ENCODE measurements at regions not wholly inside any gene's neighbourhood (a gene's known extent, or its start where the extent isn't known, plus 50 kb on each side); places are given as distances from the start of the nearest gene placed in this dataset.
"Not testable (repeated sequence)": the region's sequence is repeated elsewhere in the genome, so short reads cannot be mapped to it uniquely, and the experiment has no call there.

- Mint-ChIP-seq H3K4me1 (ENCODE audit: low read depth, unreplicated experiment) (no peaks in the 10 kb centered on the region), H3K9me3 (ENCODE audit: unreplicated experiment) (no peaks in the 10 kb centered on the region), H3K27me3 (ENCODE audit: unreplicated experiment) (no peaks in the 10 kb centered on the region), H3K36me3 (ENCODE audit: unreplicated experiment) (no peaks in the 10 kb centered on the region), H3K27ac (ENCODE audit: unreplicated experiment) (no peak overlapping the region), H3K4me3 (ENCODE audit: unreplicated experiment) (no peak overlapping the region)
- no peak for DNase-seq
- no peak for TF ChIP-seq CTCF (IDR thresholded peaks at IDR 0.05; ENCODE audit: partially characterized antibody, unreplicated experiment)
These were observed 1517.5 kb downstream of the RPIA start for GRCh38 chr2:90209009-90209408.

- Mint-ChIP-seq H3K4me1 (ENCODE audit: low read depth, unreplicated experiment) (no peaks in the 10 kb centered on the region), H3K4me3 (ENCODE audit: unreplicated experiment) (no peak overlapping the region), H3K9me3 (ENCODE audit: unreplicated experiment) (no peaks in the 10 kb centered on the region), H3K27me3 (ENCODE audit: unreplicated experiment) (no peaks in the 10 kb centered on the region), H3K36me3 (ENCODE audit: unreplicated experiment) (no peaks in the 10 kb centered on the region), H3K27ac (ENCODE audit: unreplicated experiment) (no peak overlapping the region)
- no peak for TF ChIP-seq CTCF (IDR thresholded peaks at IDR 0.05; ENCODE audit: partially characterized antibody, unreplicated experiment)
- no peak for DNase-seq
These were observed 1518.3 kb downstream of the RPIA start for GRCh38 chr2:90209806-90210205.

- H3K27me3 Mint-ChIP-seq (ENCODE audit: unreplicated experiment); H3K9me3 Mint-ChIP-seq (ENCODE audit: unreplicated experiment); H3K27ac Mint-ChIP-seq (ENCODE audit: unreplicated experiment); H3K4me3 Mint-ChIP-seq (ENCODE audit: unreplicated experiment); H3K36me3 Mint-ChIP-seq (ENCODE audit: unreplicated experiment); H3K4me1 Mint-ChIP-seq (ENCODE audit: low read depth, unreplicated experiment): not testable (repeated sequence)
- DNase-seq: peak; percentile 49
These were observed 1524.4 kb downstream of the RPIA start for GRCh38 chr2:90215880-90216279.

GRCh38 chr2:90216801-90217200, 1525.3 kb downstream of the RPIA start:
- not testable (repeated sequence) for H3K27ac Mint-ChIP-seq (ENCODE audit: unreplicated experiment); H3K9me3 Mint-ChIP-seq (ENCODE audit: unreplicated experiment); DNase-seq; H3K4me1 Mint-ChIP-seq (ENCODE audit: low read depth, unreplicated experiment); H3K27me3 Mint-ChIP-seq (ENCODE audit: unreplicated experiment); H3K4me3 Mint-ChIP-seq (ENCODE audit: unreplicated experiment); H3K36me3 Mint-ChIP-seq (ENCODE audit: unreplicated experiment)

- not testable (repeated sequence) for H3K27ac Mint-ChIP-seq (ENCODE audit: unreplicated experiment); H3K4me3 Mint-ChIP-seq (ENCODE audit: unreplicated experiment); H3K4me1 Mint-ChIP-seq (ENCODE audit: low read depth, unreplicated experiment); H3K36me3 Mint-ChIP-seq (ENCODE audit: unreplicated experiment); H3K27me3 Mint-ChIP-seq (ENCODE audit: unreplicated experiment); H3K9me3 Mint-ChIP-seq (ENCODE audit: unreplicated experiment); DNase-seq
These were observed 1527.1 kb downstream of the RPIA start for GRCh38 chr2:90218534-90218933.

- H3K27me3 Mint-ChIP-seq (ENCODE audit: unreplicated experiment); H3K4me1 Mint-ChIP-seq (ENCODE audit: low read depth, unreplicated experiment); H3K9me3 Mint-ChIP-seq (ENCODE audit: unreplicated experiment); DNase-seq; H3K4me3 Mint-ChIP-seq (ENCODE audit: unreplicated experiment); H3K36me3 Mint-ChIP-seq (ENCODE audit: unreplicated experiment): not testable (repeated sequence)
- H3K27ac Mint-ChIP-seq (ENCODE audit: unreplicated experiment): peak overlapping the region; percentile 8
These were observed 1529.3 kb downstream of the RPIA start for GRCh38 chr2:90220623-90221299.

- no peaks in the 10 kb centered on the region for H3K36me3 Mint-ChIP-seq (ENCODE audit: unreplicated experiment)
- H3K27ac Mint-ChIP-seq (ENCODE audit: unreplicated experiment): peak overlapping the region; percentile 8
- no peak for DNase-seq
- peaks cover 2% of the 10 kb centered on the region for H3K9me3 Mint-ChIP-seq (ENCODE audit: unreplicated experiment)
- no peaks in the 10 kb centered on the region for H3K27me3 Mint-ChIP-seq (ENCODE audit: unreplicated experiment)
- no peak overlapping the region for H3K4me3 Mint-ChIP-seq (ENCODE audit: unreplicated experiment)
- H3K4me1 Mint-ChIP-seq (ENCODE audit: low read depth, unreplicated experiment): peaks cover 7% of the 10 kb centered on the region
- TF ChIP-seq CTCF (IDR thresholded peaks at IDR 0.05; ENCODE audit: partially characterized antibody, unreplicated experiment): no peak
These were observed 1529.8 kb downstream of the RPIA start for GRCh38 chr2:90221300-90221651.

GRCh38 chr2:90224767-90225166, 1533.3 kb downstream of the RPIA start:
- not testable (repeated sequence) for H3K9me3 Mint-ChIP-seq (ENCODE audit: unreplicated experiment); DNase-seq; H3K36me3 Mint-ChIP-seq (ENCODE audit: unreplicated experiment); H3K27me3 Mint-ChIP-seq (ENCODE audit: unreplicated experiment); H3K4me1 Mint-ChIP-seq (ENCODE audit: low read depth, unreplicated experiment); H3K4me3 Mint-ChIP-seq (ENCODE audit: unreplicated experiment); H3K27ac Mint-ChIP-seq (ENCODE audit: unreplicated experiment)

- H3K27me3 Mint-ChIP-seq (ENCODE audit: unreplicated experiment); H3K36me3 Mint-ChIP-seq (ENCODE audit: unreplicated experiment); H3K27ac Mint-ChIP-seq (ENCODE audit: unreplicated experiment); H3K9me3 Mint-ChIP-seq (ENCODE audit: unreplicated experiment); H3K4me3 Mint-ChIP-seq (ENCODE audit: unreplicated experiment); H3K4me1 Mint-ChIP-seq (ENCODE audit: low read depth, unreplicated experiment): not testable (repeated sequence)
- peak; percentile 54 for DNase-seq
These were observed 1535.1 kb downstream of the RPIA start for GRCh38 chr2:90226465-90227072.

GRCh38 chr2:90231199-90231598, 1539.7 kb downstream of the RPIA start:
- H3K27ac Mint-ChIP-seq (ENCODE audit: unreplicated experiment); DNase-seq; H3K9me3 Mint-ChIP-seq (ENCODE audit: unreplicated experiment); H3K4me3 Mint-ChIP-seq (ENCODE audit: unreplicated experiment); H3K36me3 Mint-ChIP-seq (ENCODE audit: unreplicated experiment); H3K27me3 Mint-ChIP-seq (ENCODE audit: unreplicated experiment); H3K4me1 Mint-ChIP-seq (ENCODE audit: low read depth, unreplicated experiment): not testable (repeated sequence)
